C4-2B (cell line): ENCODE measurements at regions not wholly inside any gene's neighbourhood (a gene's known extent, or its start where the extent isn't known, plus 50 kb on each side); places are given as distances from the start of the nearest gene placed in this dataset.

Experiments used
- H3K27ac ChIP-seq: fragments of 450-650 bp; 2 replicates; pipeline ENCODE4 v1.5.1; 2017
- CTCF ChIP-seq: fragments of 450-650 bp; conservative IDR thresholded peaks from 2 replicates; pipeline ENCODE4 v1.5.1; 2017; ENCODE audit warnings: mild to moderate bottlenecking
- ZFX ChIP-seq: fragments of 450-650 bp; IDR thresholded peaks from 2 replicates; pipeline ENCODE4 v1.6.1; 2017

DNA sequence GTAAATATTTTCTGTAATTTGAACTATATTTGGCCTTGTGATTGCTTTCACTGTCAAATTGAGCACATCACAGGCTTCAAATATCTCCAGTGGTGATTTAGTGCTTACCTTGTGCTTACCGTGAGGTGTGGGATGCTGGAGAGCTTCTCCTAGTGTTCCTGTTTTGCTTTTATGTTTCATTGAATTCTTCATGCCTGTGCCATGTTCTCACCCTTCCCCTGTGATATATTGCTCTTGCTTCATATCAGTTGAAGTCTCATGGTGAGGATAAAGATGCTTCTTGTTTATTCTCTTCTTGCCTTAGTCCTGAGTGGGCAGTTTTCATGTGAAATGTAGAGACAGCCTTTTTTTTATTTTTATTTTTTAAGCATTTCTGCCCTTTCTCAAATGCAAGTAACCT, 198.0 kb upstream of the PDGFD start:
- H3K27ac ChIP-seq = no peak overlapping the region
- no peak for TF ChIP-seq CTCF

DNA sequence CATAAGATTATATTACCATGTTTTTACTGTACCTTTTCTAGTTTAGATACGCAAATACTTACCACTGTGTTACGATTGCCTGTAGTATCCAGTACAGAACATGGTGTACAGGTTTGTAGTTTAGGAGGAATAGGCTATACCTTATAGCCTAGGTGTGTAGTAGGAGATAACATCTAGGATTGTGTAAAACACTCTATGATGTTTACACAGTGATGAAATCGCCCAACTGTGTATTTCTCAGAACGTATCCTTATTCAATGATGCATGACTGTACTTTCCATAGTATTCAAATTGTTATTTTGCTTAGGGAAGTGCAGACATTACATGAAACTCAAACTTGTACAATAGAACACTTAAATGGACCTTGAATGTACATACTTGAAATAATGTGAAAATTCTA, 188.1 kb upstream of the PDGFD start:
- no peak overlapping the region for H3K27ac ChIP-seq
- no peak for TF ChIP-seq ZFX

DNA sequence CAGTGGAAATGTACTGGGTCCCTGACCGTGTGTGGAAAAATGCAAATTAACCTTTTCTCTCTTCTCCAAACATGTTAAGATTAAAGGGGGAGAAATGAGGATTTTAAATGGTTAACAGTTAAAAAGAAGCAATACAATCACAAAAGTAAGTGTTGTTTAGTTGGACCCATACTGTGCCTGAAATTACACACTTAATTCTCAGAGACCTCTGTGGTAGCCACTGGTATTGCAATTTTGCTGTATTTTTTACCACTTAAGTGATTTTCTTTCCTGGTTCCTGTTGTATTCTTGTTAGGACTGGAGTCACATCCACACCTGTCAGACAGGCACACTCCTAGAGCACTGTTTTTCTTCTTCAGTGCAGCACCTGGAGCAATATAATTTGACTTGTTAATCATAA, 179.6 kb upstream of the PDGFD start:
- TF ChIP-seq ZFX = no peak
- peak; percentile 66 for TF ChIP-seq CTCF
- H3K27ac ChIP-seq = no peak overlapping the region

GRCh38 chr11:104340590-104340989, 176.6 kb upstream of the PDGFD start:
- H3K27ac ChIP-seq = no peak overlapping the region
- TF ChIP-seq CTCF = no peak
- TF ChIP-seq ZFX = no peak

GRCh38 chr11:104339380-104339831, 175.5 kb upstream of the PDGFD start:
- TF ChIP-seq CTCF (no peak), ZFX (no peak)
- H3K27ac ChIP-seq = no peak overlapping the region

- TF ChIP-seq ZFX (no peak), CTCF (no peak)
- H3K27ac ChIP-seq = no peak overlapping the region
Observed at GRCh38 chr11:104338186-104338585, 174.2 kb upstream of the PDGFD start.

- TF ChIP-seq CTCF (no peak), ZFX (no peak)
- no peak overlapping the region for H3K27ac ChIP-seq
Observed at GRCh38 chr11:104337273-104337672, 173.3 kb upstream of the PDGFD start.

DNA sequence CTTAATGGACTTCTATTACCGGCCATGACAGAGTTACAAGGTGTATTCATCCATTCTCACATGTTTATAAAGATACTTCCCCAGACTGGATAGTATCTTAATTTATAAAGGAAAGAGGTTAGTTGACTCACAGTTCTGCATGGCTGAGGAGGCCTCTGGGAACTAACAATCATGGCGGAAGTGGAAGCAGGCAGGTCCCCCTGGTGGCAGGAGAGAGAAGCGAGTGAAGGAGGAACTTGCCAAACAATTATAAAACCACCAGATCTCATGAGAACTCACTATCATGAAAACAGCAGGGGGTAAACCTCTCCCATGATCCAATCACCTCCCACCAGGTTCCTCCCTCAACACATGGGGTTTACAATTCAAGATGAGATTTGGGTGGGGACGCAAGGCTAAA, 170.0 kb upstream of the PDGFD start:
- TF ChIP-seq CTCF (peak; percentile 56), ZFX (no peak)
- H3K27ac ChIP-seq = no peak overlapping the region
